ENCODE measurements at regions not wholly inside any gene's neighbourhood (a gene's known extent, or its start where the extent isn't known, plus 50 kb on each side); places are given as distances from the start of the nearest gene placed in this dataset.

DNA sequence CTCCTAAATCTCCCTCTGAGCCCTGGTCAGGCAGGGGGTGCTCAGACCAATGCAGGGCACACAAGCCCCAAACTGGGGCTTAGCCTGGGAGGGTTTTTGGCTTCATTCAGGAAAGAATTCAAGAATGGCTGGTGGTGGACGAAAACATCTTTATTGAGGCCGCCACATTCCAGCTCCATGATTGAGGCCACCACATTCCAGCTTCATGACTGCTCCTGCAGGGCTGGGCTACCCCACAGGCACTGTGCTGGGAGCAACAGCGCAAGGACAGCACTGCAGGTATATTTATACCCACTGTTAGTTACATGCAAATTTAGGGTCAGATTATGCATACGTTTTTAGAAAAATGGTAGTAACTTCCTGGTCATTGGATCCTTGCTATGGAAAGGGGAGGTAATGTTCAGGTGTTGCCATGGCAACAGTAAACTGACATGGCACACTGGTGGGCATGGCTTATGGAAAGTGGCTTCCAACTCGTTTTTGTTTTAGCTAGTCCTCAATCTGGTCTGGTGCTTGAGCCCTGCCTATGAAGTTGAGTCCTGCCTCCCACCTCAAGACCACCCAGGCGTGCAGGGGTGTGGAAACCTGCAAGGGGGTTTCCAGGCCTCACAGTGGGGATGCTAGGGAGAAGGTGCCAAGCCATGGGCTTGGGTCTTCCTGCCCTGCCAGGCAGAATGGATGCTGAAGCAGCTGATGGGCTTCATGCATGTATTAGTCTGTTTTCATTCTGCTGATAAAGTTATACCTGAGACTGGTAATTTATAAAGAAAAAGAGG, 348.7 kb upstream of the AJAP1 start:
- H3K4me1 Mint-ChIP-seq (ENCODE audit: low read depth) = no peaks in the 10 kb centered on the region
- H3K4me3 Mint-ChIP-seq = no peak overlapping the region
- no peak overlapping the region for H3K27ac Mint-ChIP-seq

DNA sequence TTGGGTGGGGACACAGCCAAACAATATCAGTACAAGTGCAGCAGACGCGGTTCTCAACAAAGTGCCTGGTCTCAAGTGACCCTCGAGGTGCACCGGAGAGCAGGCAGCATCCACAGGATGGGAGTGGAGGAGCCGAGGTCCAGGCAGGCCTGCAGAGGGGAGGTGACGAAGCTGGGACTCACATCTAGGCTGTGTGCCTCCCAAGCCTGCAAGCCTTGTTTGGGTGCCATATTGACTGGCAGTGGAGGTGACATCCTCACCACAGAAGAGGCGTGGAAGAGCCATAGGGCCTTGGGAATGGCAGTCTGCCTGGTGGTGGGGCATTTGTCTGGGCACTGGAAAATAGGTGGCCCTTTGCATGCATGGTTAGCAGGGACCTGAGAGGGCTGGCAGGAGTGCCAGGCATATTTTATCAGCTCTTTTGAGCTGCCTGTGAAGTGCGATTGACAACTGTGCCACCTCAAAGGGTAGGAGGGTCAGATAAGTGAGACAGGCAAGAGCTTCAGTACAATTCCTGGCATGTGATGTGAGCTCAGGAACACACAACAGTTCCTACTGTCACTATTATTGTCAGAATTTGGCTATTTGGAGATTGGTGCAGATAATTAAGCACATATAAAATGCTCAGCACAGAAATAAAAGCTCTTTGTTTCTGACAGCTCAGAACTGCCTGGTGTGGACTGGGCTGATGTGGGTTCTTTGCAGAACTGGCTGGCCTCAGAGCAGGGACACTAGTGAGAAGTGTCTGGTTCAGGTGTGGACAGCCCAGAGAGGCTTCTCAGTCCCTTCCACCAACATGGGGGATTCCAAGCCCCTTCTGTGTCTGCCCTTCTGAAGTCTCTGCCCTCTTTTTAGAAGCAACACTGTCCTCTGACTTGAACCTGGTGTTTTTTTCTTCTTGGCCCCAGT, 347.6 kb upstream of the AJAP1 start:
- DNase-seq (ENCODE audit: low spot score) = no peak
- H3K27ac Mint-ChIP-seq = no peak overlapping the region
- H3K9me3 Mint-ChIP-seq = peaks cover 10% of the 10 kb centered on the region
- H3K36me3 Mint-ChIP-seq (ENCODE audit: low read depth) = peaks cover 1% of the 10 kb centered on the region
- intact Hi-C loops (cut with micrococcal nuclease) = no loop called here
- H3K4me3 Mint-ChIP-seq = no peak overlapping the region
- H3K4me1 Mint-ChIP-seq (ENCODE audit: low read depth) = no peaks in the 10 kb centered on the region
- H3K27me3 Mint-ChIP-seq (ENCODE audit: insufficient read depth) = peaks cover 2% of the 10 kb centered on the region

More for the DNA sequence above, 348.7 kb upstream of the AJAP1 start:
- intact Hi-C loops (cut with micrococcal nuclease) = no loop called here
- Mint-ChIP-seq H3K27me3 (ENCODE audit: insufficient read depth) (peaks cover 2% of the 10 kb centered on the region), H3K36me3 (ENCODE audit: low read depth) (peaks cover 1% of the 10 kb centered on the region), H3K9me3 (peaks cover 6% of the 10 kb centered on the region)
- DNase-seq (ENCODE audit: low spot score) = no peak

DNA sequence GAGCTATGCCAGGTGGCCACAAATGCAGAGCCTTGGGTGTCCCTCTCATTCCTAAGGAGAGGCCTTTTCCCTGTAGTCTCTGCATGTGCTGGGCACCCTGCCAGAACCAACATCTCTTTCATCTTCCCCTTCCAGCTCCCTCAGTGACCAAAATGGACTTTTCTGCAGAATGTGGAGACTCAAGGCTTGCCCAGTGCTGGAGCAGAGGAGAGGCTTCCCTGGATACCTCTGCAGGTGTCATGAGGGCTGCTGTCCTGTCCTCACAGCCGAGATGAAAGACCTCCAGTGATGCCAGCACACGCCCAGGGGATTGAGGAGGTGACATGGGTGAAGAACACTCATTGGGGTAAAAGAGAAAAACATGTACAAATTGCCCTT, 347.0 kb upstream of the AJAP1 start:
- Mint-ChIP-seq H3K27ac (no peak overlapping the region), H3K27me3 (ENCODE audit: insufficient read depth) (peaks cover 2% of the 10 kb centered on the region), H3K36me3 (ENCODE audit: low read depth) (peaks cover 1% of the 10 kb centered on the region), H3K4me3 (no peak overlapping the region), H3K4me1 (ENCODE audit: low read depth) (no peaks in the 10 kb centered on the region), H3K9me3 (peaks cover 11% of the 10 kb centered on the region)
- intact Hi-C loops (cut with micrococcal nuclease) = no loop called here
- DNase-seq (ENCODE audit: low spot score) = no peak

- Mint-ChIP-seq H3K4me1 (ENCODE audit: low read depth) (no peaks in the 10 kb centered on the region), H3K27ac (no peak overlapping the region)
- intact Hi-C loops (cut with micrococcal nuclease) = no loop called here
Observed at GRCh38 chr1:4307911-4308545, 346.4 kb upstream of the AJAP1 start.

DNA sequence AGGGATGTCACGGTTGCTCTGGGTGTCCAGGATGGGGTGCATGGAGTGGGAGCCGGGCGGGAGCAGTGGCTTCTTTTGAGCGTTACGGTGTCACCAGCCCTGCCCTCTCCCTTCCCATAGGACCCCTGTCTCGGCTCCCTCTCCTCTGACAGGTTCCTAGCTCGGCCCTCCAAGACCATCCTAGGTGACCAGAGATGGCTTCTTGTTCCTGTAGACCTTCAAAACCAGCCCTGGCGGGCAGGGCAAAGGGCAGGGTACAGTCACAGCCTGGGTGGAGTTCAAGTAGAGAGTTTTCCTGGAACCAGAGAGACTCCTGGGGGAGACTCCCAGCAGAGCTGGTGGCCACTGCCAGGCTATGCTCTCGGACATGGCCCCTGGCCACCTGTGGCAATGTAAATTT, 345.6 kb upstream of the AJAP1 start:
- no peak for DNase-seq (ENCODE audit: low spot score)
- Mint-ChIP-seq H3K27me3 (ENCODE audit: insufficient read depth) (peaks cover 2% of the 10 kb centered on the region), H3K36me3 (ENCODE audit: low read depth) (no peaks in the 10 kb centered on the region), H3K9me3 (peaks cover 13% of the 10 kb centered on the region), H3K4me3 (no peak overlapping the region), H3K4me1 (ENCODE audit: low read depth) (no peaks in the 10 kb centered on the region), H3K27ac (no peak overlapping the region)
- intact Hi-C loops (cut with micrococcal nuclease) = no loop called here

More at GRCh38 chr1:4307911-4308545, 346.4 kb upstream of the AJAP1 start:
- H3K9me3 Mint-ChIP-seq = peaks cover 7% of the 10 kb centered on the region
- H3K27me3 Mint-ChIP-seq (ENCODE audit: insufficient read depth) = peaks cover 2% of the 10 kb centered on the region
- H3K4me3 Mint-ChIP-seq = no peak overlapping the region
- H3K36me3 Mint-ChIP-seq (ENCODE audit: low read depth) = no peaks in the 10 kb centered on the region
- DNase-seq (ENCODE audit: low spot score) = no peak

- H3K27ac Mint-ChIP-seq = no peak overlapping the region
- H3K36me3 Mint-ChIP-seq (ENCODE audit: low read depth) = no peaks in the 10 kb centered on the region
- H3K9me3 Mint-ChIP-seq = peaks cover 18% of the 10 kb centered on the region
- no peak overlapping the region for H3K4me3 Mint-ChIP-seq
- intact Hi-C loops (cut with micrococcal nuclease) = no loop called here
- no peak for DNase-seq (ENCODE audit: low spot score)
- H3K27me3 Mint-ChIP-seq (ENCODE audit: insufficient read depth) = peaks cover 2% of the 10 kb centered on the region
- no peaks in the 10 kb centered on the region for H3K4me1 Mint-ChIP-seq (ENCODE audit: low read depth)
Observed at GRCh38 chr1:4309676-4310320, 344.6 kb upstream of the AJAP1 start.

GRCh38 chr1:4310396-4310923, 343.9 kb upstream of the AJAP1 start:
- Mint-ChIP-seq H3K4me3 (no peak overlapping the region), H3K27ac (no peak overlapping the region), H3K4me1 (ENCODE audit: low read depth) (no peaks in the 10 kb centered on the region), H3K36me3 (ENCODE audit: low read depth) (no peaks in the 10 kb centered on the region), H3K27me3 (ENCODE audit: insufficient read depth) (peaks cover 2% of the 10 kb centered on the region), H3K9me3 (peaks cover 22% of the 10 kb centered on the region)
- intact Hi-C loops (cut with micrococcal nuclease) = no loop called here
- DNase-seq (ENCODE audit: low spot score) = no peak

DNA sequence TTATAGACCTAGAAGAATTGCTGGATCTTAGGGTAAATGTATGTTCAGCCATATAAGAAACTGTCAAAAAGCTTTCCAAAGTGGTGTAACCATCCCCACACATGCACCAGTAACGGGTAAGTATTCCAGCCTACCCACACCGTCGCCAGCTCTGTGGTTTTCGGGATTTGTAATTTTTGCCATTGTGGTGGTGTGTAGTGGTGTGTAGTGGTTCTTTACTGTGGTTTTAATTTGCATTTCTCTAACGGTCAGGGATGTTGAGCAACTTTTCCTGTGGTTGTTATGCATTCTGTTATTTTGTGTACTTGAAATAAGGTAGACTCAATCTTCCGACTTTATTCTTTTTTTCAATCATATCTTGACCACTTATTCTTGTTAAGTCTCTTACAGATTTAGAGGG, 342.4 kb upstream of the AJAP1 start:
- Mint-ChIP-seq H3K4me3 (no peak overlapping the region), H3K36me3 (ENCODE audit: low read depth) (no peaks in the 10 kb centered on the region), H3K27ac (no peak overlapping the region), H3K27me3 (ENCODE audit: insufficient read depth) (peaks cover 2% of the 10 kb centered on the region), H3K9me3 (peaks cover 22% of the 10 kb centered on the region), H3K4me1 (ENCODE audit: low read depth) (no peaks in the 10 kb centered on the region)
- no peak for DNase-seq (ENCODE audit: low spot score)
- intact Hi-C loops (cut with micrococcal nuclease) = no loop called here

GRCh38 chr1:4315202-4315601, 339.2 kb upstream of the AJAP1 start:
- DNase-seq (ENCODE audit: low spot score) = no peak
- Mint-ChIP-seq H3K27me3 (ENCODE audit: insufficient read depth) (no peaks in the 10 kb centered on the region), H3K4me3 (no peak overlapping the region), H3K9me3 (peaks cover 22% of the 10 kb centered on the region), H3K27ac (no peak overlapping the region), H3K4me1 (ENCODE audit: low read depth) (no peaks in the 10 kb centered on the region), H3K36me3 (ENCODE audit: low read depth) (no peaks in the 10 kb centered on the region)
- intact Hi-C loops (cut with micrococcal nuclease) = no loop called here

DNA sequence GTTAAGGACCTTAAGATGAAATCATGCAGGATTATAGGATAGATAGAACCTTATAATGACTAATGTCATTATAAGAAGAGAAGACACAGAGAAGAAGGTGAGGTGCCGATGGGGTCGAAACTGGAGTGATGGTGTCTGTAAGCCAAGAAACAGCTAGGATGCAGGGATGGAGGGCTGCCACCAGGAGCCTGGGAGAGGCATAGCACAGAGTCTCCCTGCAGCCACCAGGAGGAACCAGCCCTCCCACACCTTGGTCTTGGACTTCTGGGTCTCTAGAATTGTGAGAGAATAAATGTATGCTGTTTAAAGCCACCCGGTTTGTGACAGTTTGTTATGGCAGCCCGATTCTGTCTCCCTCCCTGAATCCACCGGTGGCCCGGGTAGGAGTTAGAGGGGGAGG, 337.2 kb upstream of the AJAP1 start:
- H3K4me3 Mint-ChIP-seq = no peak overlapping the region
- no peak for DNase-seq (ENCODE audit: low spot score)
- no peak overlapping the region for H3K27ac Mint-ChIP-seq
- no peaks in the 10 kb centered on the region for H3K36me3 Mint-ChIP-seq (ENCODE audit: low read depth)
- H3K27me3 Mint-ChIP-seq (ENCODE audit: insufficient read depth) = no peaks in the 10 kb centered on the region
- peaks cover 22% of the 10 kb centered on the region for H3K9me3 Mint-ChIP-seq
- H3K4me1 Mint-ChIP-seq (ENCODE audit: low read depth) = no peaks in the 10 kb centered on the region
- intact Hi-C loops (cut with micrococcal nuclease) = no loop called here

DNA sequence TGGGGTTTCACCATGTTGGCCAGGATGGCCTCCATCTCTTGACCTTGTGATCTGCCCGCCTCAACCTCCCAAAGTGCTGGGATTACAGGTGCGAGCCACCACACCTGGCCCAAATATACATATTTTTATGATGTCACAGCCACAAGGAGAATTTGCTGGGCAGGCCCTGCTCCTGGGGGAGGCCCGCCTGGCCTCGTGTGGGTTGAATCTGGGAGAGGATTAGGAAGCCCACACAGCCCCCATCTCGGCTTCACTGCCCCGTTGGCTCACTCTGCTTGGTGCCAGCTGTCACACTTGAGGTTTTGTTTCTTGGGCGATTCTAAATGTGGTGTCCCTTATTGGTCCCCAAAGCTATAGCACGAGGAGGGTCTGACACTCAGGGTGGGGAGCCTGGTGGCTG, 335.7 kb upstream of the AJAP1 start:
- H3K36me3 Mint-ChIP-seq (ENCODE audit: low read depth) = no peaks in the 10 kb centered on the region
- intact Hi-C loops (cut with micrococcal nuclease) = no loop called here
- H3K4me3 Mint-ChIP-seq = no peak overlapping the region
- DNase-seq (ENCODE audit: low spot score) = no peak
- H3K9me3 Mint-ChIP-seq = peaks cover 14% of the 10 kb centered on the region
- H3K4me1 Mint-ChIP-seq (ENCODE audit: low read depth) = no peaks in the 10 kb centered on the region
- no peaks in the 10 kb centered on the region for H3K27me3 Mint-ChIP-seq (ENCODE audit: insufficient read depth)
- H3K27ac Mint-ChIP-seq = no peak overlapping the region

DNA sequence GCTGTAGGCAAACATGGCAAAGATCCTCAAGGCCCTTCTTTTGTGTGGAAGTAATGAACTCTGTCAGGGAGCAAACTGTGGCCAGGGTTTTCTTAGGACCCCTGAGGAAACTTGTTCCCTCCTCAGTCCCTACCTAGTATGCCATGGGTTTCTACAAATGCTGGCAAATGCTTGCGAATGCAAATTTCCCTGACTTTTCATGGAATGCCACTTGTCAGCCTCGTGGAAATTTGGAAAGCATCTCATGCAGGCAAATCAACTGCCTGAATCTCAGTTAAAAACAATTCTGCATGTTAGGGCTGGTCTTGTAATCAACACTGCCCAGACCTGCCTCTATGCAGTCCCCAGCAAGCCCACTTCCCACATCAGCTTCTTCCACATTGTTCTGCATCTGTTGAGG, 334.9 kb upstream of the AJAP1 start:
- Mint-ChIP-seq H3K4me1 (ENCODE audit: low read depth) (no peaks in the 10 kb centered on the region), H3K4me3 (no peak overlapping the region), H3K9me3 (peaks cover 11% of the 10 kb centered on the region), H3K36me3 (ENCODE audit: low read depth) (no peaks in the 10 kb centered on the region), H3K27me3 (ENCODE audit: insufficient read depth) (no peaks in the 10 kb centered on the region), H3K27ac (no peak overlapping the region)
- intact Hi-C loops (cut with micrococcal nuclease) = no loop called here
- no peak for DNase-seq (ENCODE audit: low spot score)

All from activated T-helper 1 cell treated with anti-CD3 and anti-CD28 coated beads, Interleukin-12 subunit alpha, Interleukin-12 subunit beta, Interleukin-2, Interleukin-4 antibody, amounts not matched to agents 30 ng/mL and 10 ng/mL and 1 ng/mL, durations not matched to agents 14 hours and 24 hours and 36 hours (primary cell).